Mesenchymal stem cell (in vitro differentiated cells and primary cell): ENCODE measurements at regions not wholly inside any gene's neighbourhood (a gene's known extent, or its start where the extent isn't known, plus 50 kb on each side); places are given as distances from the start of the nearest gene placed in this dataset.

Experiments used
- DNase-seq: peaks from one replicate; pipeline ENCODE4 v3.0.0-alpha.2; 2013
- H2AFZ ChIP-seq: one replicate; pipeline ENCODE4 v1.6.1; 2013; ENCODE audit warnings: low read depth, mild to moderate bottlenecking, control low read depth, inconsistent platforms, low read length, moderate library complexity
- H2AK5ac ChIP-seq: 2 replicates; pipeline ENCODE4 v1.6.1; 2013; ENCODE audit warnings: low read length, moderate library complexity, mild to moderate bottlenecking, inconsistent platforms; ENCODE audit not compliant: severe bottlenecking
- H2BK120ac ChIP-seq: one replicate; pipeline ENCODE4 v1.6.1; 2013; ENCODE audit warnings: low read depth, mild to moderate bottlenecking, inconsistent platforms, low read length, moderate library complexity
- H2BK12ac ChIP-seq, 2 experiments: one replicate each; pipeline ENCODE4 v1.6.1; 2013; ENCODE audit warnings: inconsistent platforms in 2 of 2, low read length in 2 of 2, mild to moderate bottlenecking in 2 of 2, moderate library complexity in 2 of 2, control low read depth in 1 of 2
- H2BK15ac ChIP-seq: one replicate; pipeline ENCODE4 v1.6.1; 2013; ENCODE audit warnings: mild to moderate bottlenecking, low read depth, inconsistent platforms; ENCODE audit not compliant: poor library complexity, severe bottlenecking
- H2BK5ac ChIP-seq: 2 replicates; pipeline ENCODE4 v1.6.1; 2013; ENCODE audit warnings: low read depth, mild to moderate bottlenecking, low read length, control low read depth, inconsistent platforms; ENCODE audit not compliant: poor library complexity, severe bottlenecking
- H3K14ac ChIP-seq, 2 experiments: one replicate each; pipeline ENCODE4 v1.6.1; 2013; ENCODE audit warnings: inconsistent platforms in 2 of 2, low read length in 2 of 2, control low read depth in 1 of 2, mild to moderate bottlenecking in 1 of 2, moderate library complexity in 1 of 2
- H3K18ac ChIP-seq, 2 experiments: one replicate each; pipeline ENCODE4 v1.6.1; 2013; ENCODE audit warnings: inconsistent platforms in 2 of 2, low read length in 2 of 2, control low read depth in 1 of 2, low read depth in 1 of 2, mild to moderate bottlenecking in 1 of 2
- H3K23ac ChIP-seq, 2 experiments: one replicate each; pipeline ENCODE4 v1.6.1; 2013; ENCODE audit warnings: inconsistent platforms in 2 of 2, low read length in 2 of 2, mild to moderate bottlenecking in 2 of 2, moderate library complexity in 2 of 2, control low read depth in 1 of 2
- H3K27ac ChIP-seq: 2 replicates; pipeline ENCODE4 v1.5.1; 2013; ENCODE audit warnings: mild to moderate bottlenecking, moderate library complexity, low read length, control low read depth, inconsistent platforms; ENCODE audit not compliant: poor library complexity, severe bottlenecking
- H3K27me3 ChIP-seq, 2 experiments: 2 replicates each; pipeline versions ENCODE4 v1.6.1 to v1.7.0; 2013; ENCODE audit warnings: low read length in 2 of 2, mild to moderate bottlenecking in 2 of 2, moderate library complexity in 2 of 2, control low read depth in 1 of 2, inconsistent platforms in 1 of 2; ENCODE audit not compliant: control insufficient read depth in 1 of 2, insufficient read depth in 1 of 2
- H3K36me3 ChIP-seq, 2 experiments: 2 replicates each; pipeline versions ENCODE4 v1.6.1 to v1.7.0; 2013; ENCODE audit warnings: low read length in 2 of 2, control low read depth in 1 of 2, inconsistent platforms in 1 of 2, low read depth in 1 of 2, mild to moderate bottlenecking in 1 of 2; ENCODE audit not compliant: insufficient read depth in 2 of 2, control insufficient read depth in 1 of 2
- H3K4ac ChIP-seq, 2 experiments: one replicate each; pipeline ENCODE4 v1.6.1; 2013; ENCODE audit warnings: inconsistent platforms in 2 of 2, low read length in 2 of 2, mild to moderate bottlenecking in 2 of 2, moderate library complexity in 2 of 2, control low read depth in 1 of 2, low read depth in 1 of 2
- H3K4me1 ChIP-seq: 2 replicates; pipeline ENCODE4 v1.6.1; 2013; ENCODE audit warnings: low read depth, low read length, control low read depth; ENCODE audit not compliant: control insufficient read depth, insufficient read depth
- H3K4me2 ChIP-seq: 2 replicates; pipeline ENCODE4 v1.6.1; 2013; ENCODE audit warnings: low read length, mild to moderate bottlenecking, inconsistent platforms; ENCODE audit not compliant: poor library complexity, severe bottlenecking
- H3K4me3 ChIP-seq, 2 experiments: 2 replicates each; pipeline versions ENCODE4 v1.5.1 to v1.7.0; 2013; ENCODE audit warnings: low read length in 2 of 2, mild to moderate bottlenecking in 2 of 2, control low read depth in 1 of 2, low read depth in 1 of 2; ENCODE audit not compliant: insufficient read depth in 1 of 2
- H3K79me1 ChIP-seq: replicated peaks from 2 replicates; pipeline ENCODE4 v1.6.1; 2013; ENCODE audit warnings: mild to moderate bottlenecking, control low read depth, low read length, inconsistent platforms; ENCODE audit not compliant: poor library complexity, severe bottlenecking
- H3K9ac ChIP-seq: 2 replicates; pipeline ENCODE4 v1.7.0; 2013; ENCODE audit warnings: mild to moderate bottlenecking, low read length, moderate library complexity
- H3K9me3 ChIP-seq: 2 replicates; pipeline ENCODE4 v1.7.0; 2013; ENCODE audit warnings: mild to moderate bottlenecking, low read length; ENCODE audit not compliant: control insufficient read depth
- H4K8ac ChIP-seq: one replicate; pipeline ENCODE4 v1.6.1; 2013; ENCODE audit warnings: inconsistent platforms, mild to moderate bottlenecking, low read length, moderate library complexity
- H4K91ac ChIP-seq: one replicate; pipeline ENCODE4 v1.6.1; 2013; ENCODE audit warnings: mild to moderate bottlenecking, low read length, inconsistent platforms
- WGBS: methylation state at CpG from one replicate; pipeline ENCODE4 v1.1.7; 2013; ENCODE audit warnings: mixed read lengths; 5-methylcytosine and 5-hydroxymethylcytosine counted together

DNA sequence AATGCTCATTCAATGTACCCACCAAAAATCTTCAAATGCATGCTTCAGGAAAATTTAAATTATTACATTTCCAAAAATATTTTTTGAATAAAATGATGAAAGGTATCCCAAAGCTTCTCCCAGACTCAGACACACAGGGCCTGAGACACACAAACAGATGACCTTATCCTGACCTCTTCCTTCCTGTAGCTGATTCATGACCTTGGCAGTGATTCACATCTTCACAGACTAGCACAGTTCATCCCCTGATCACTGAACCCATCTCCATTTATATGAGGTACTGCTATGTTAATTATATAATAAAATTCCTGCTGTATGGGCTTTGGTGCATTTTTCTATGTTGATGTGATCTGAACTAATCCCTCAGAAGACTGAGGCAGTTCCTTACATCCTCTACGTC, 265.0 kb upstream of the GLI3 start:
- 83% methylated on average over 1 of the region's 1 CpG for WGBS

GRCh38 chr7:42495256-42495655, 258.2 kb upstream of the GLI3 start:
- WGBS = 98% methylated on average over 2 of the region's 3 CpGs
- peaks cover 9% of the 10 kb centered on the region for H3K4me1 ChIP-seq
- H2BK5ac ChIP-seq = no peak overlapping the region
- H4K8ac ChIP-seq = no peak overlapping the region
- no peaks in the 10 kb centered on the region for H3K36me3 ChIP-seq
- no peak overlapping the region for H4K91ac ChIP-seq
- no peak overlapping the region for H3K23ac ChIP-seq
- no peak overlapping the region for H2AFZ ChIP-seq
- H3K27me3 ChIP-seq = peaks cover 0 to 29% of the 10 kb centered on the region in 2 experiments
- H3K18ac ChIP-seq = peak overlapping the region in 1 of 2 experiments; percentile 57
- peak; percentile 21 for DNase-seq
- H3K9me3 ChIP-seq = no peaks in the 10 kb centered on the region
- no peak overlapping the region for H2AK5ac ChIP-seq
- H2BK120ac ChIP-seq = no peak overlapping the region
- H3K4ac ChIP-seq = no peak overlapping the region
- H3K14ac ChIP-seq = no peak overlapping the region
- H2BK12ac ChIP-seq = no peak overlapping the region
- H3K79me1 ChIP-seq = no peaks in the 10 kb centered on the region
- no peak overlapping the region for H3K4me2 ChIP-seq
- H3K27ac ChIP-seq = no peak overlapping the region
- H3K9ac ChIP-seq = peak overlapping the region; percentile 85
- H2BK15ac ChIP-seq = no peak overlapping the region
- H3K4me3 ChIP-seq = peak overlapping the region in 1 of 2 experiments; percentile 29

More for the DNA sequence above, 265.0 kb upstream of the GLI3 start:
- DNase-seq = peak; percentile 49
- Histone ChIP-seq H3K4me1 (no peaks in the 10 kb centered on the region), H3K36me3 (no peaks in the 10 kb centered on the region), H3K4ac (no peak overlapping the region), H3K9me3 (no peaks in the 10 kb centered on the region), H3K23ac (no peak overlapping the region), H3K27me3 (no peaks in the 10 kb centered on the region), H2AK5ac (no peak overlapping the region), H4K91ac (no peak overlapping the region), H3K18ac (no peak overlapping the region), H2BK12ac (no peak overlapping the region), H4K8ac (no peak overlapping the region), H2BK120ac (no peak overlapping the region), H3K27ac (no peak overlapping the region), H3K79me1 (no peaks in the 10 kb centered on the region), H3K4me3 (no peak overlapping the region), H2AFZ (no peak overlapping the region), H3K14ac (no peak overlapping the region), H2BK5ac (no peak overlapping the region), H3K4me2 (no peak overlapping the region), H2BK15ac (no peak overlapping the region), H3K9ac (no peak overlapping the region)

- no peak overlapping the region for H3K4me2 ChIP-seq
- no peaks in the 10 kb centered on the region for H3K79me1 ChIP-seq
- no peak overlapping the region for H3K14ac ChIP-seq
- peak overlapping the region; percentile 85 for H3K9ac ChIP-seq
- no peak overlapping the region for H2BK120ac ChIP-seq
- peak overlapping the region; percentile 69 to 94 for H2BK12ac ChIP-seq
- peak overlapping the region in 1 of 2 experiments; percentile 88 for H3K4ac ChIP-seq
- peak overlapping the region in 1 of 2 experiments; percentile 29 for H3K4me3 ChIP-seq
- H4K8ac ChIP-seq = no peak overlapping the region
- H2AFZ ChIP-seq = no peak overlapping the region
- H2BK15ac ChIP-seq = no peak overlapping the region
- H2BK5ac ChIP-seq = no peak overlapping the region
- no peak overlapping the region for H3K23ac ChIP-seq
- H3K36me3 ChIP-seq = no peaks in the 10 kb centered on the region
- peak; percentile 15 for DNase-seq
- peaks cover 9% of the 10 kb centered on the region for H3K4me1 ChIP-seq
- no peak overlapping the region for H4K91ac ChIP-seq
- WGBS = 87% methylated on average over 4 of the region's 6 CpGs
- H3K27me3 ChIP-seq = peaks cover 0 to 33% of the 10 kb centered on the region in 2 experiments
- H3K9me3 ChIP-seq = no peaks in the 10 kb centered on the region
- H2AK5ac ChIP-seq = no peak overlapping the region
- H3K18ac ChIP-seq = peak overlapping the region; percentile 46 to 77
- H3K27ac ChIP-seq = no peak overlapping the region
Observed at GRCh38 chr7:42494736-42495135, 257.7 kb upstream of the GLI3 start.

- H3K79me1 ChIP-seq = no peaks in the 10 kb centered on the region
- no peak overlapping the region for H4K91ac ChIP-seq
- no peak overlapping the region for H2AFZ ChIP-seq
- no peak overlapping the region for H2BK5ac ChIP-seq
- no peak overlapping the region for H3K4me2 ChIP-seq
- H3K9ac ChIP-seq = peak overlapping the region; percentile 85
- no peak overlapping the region for H2BK120ac ChIP-seq
- peak overlapping the region in 1 of 2 experiments; percentile 88 for H3K4ac ChIP-seq
- H3K27me3 ChIP-seq = peaks cover 0 to 33% of the 10 kb centered on the region in 2 experiments
- no peaks in the 10 kb centered on the region for H3K36me3 ChIP-seq
- no peak overlapping the region for H2BK15ac ChIP-seq
- H3K4me3 ChIP-seq = peak overlapping the region in 1 of 2 experiments; percentile 75
- DNase-seq = peak; percentile 16
- no peaks in the 10 kb centered on the region for H3K9me3 ChIP-seq
- no peak overlapping the region for H3K27ac ChIP-seq
- H4K8ac ChIP-seq = no peak overlapping the region
- no peak overlapping the region for H2AK5ac ChIP-seq
- peaks cover 9% of the 10 kb centered on the region for H3K4me1 ChIP-seq
- H3K18ac ChIP-seq = peak overlapping the region in 1 of 2 experiments; percentile 85
- H3K14ac ChIP-seq = no peak overlapping the region
- 100% methylated on average over 3 of the region's 5 CpGs for WGBS
- H2BK12ac ChIP-seq = peak overlapping the region; percentile 69 to 82
- no peak overlapping the region for H3K23ac ChIP-seq
Observed at GRCh38 chr7:42494199-42494710, 257.2 kb upstream of the GLI3 start.
